GM19463 (cell line): ENCODE measurements at regions not wholly inside any gene's neighbourhood (a gene's known extent, or its start where the extent isn't known, plus 50 kb on each side); places are given as distances from the start of the nearest gene placed in this dataset.
"Not testable (repeated sequence)": the region's sequence is repeated elsewhere in the genome, so short reads cannot be mapped to it uniquely, and the experiment has no call there.

Experiments
- ATAC-seq: cut with Tn5 transposase; IDR thresholded peaks from one replicate; pipeline ENCODE4 v1.9.1; 2021; ENCODE audit warnings: mild to moderate bottlenecking, moderate library complexity; ENCODE audit not compliant: unreplicated experiment

- ATAC-seq, result no peak
Observed at GRCh38 chr6:164408868-164409267, 900.5 kb downstream of the C6orf118 start.

- ATAC-seq, result no peak
Observed at GRCh38 chr6:164404812-164405488, 904.5 kb downstream of the C6orf118 start.

- no peak for ATAC-seq
Observed at GRCh38 chr6:164401871-164402270, 907.5 kb downstream of the C6orf118 start.

GRCh38 chr6:164398647-164399046 lies 910.8 kb downstream of the C6orf118 start:
- no peak for ATAC-seq

- ATAC-seq, result peak; percentile 81
Observed at GRCh38 chr6:164396071-164397047, 913.0 kb downstream of the C6orf118 start.

GRCh38 chr6:164379795-164380194 lies 929.6 kb downstream of the C6orf118 start:
- no peak for ATAC-seq

GRCh38 chr6:164378330-164378729 lies 931.1 kb downstream of the C6orf118 start:
- no peak for ATAC-seq

- ATAC-seq, result no peak
Observed at GRCh38 chr6:164377348-164377918, 932.0 kb downstream of the C6orf118 start.

- no peak for ATAC-seq
Observed at GRCh38 chr6:164370773-164371172, 938.6 kb downstream of the C6orf118 start.

GRCh38 chr6:164359441-164359840 lies 944.9 kb downstream of the QKI start:
- no peak for ATAC-seq

GRCh38 chr6:164359036-164359435 lies 944.5 kb downstream of the QKI start:
- no peak for ATAC-seq

GRCh38 chr6:164356814-164357213 lies 942.3 kb downstream of the QKI start:
- no peak for ATAC-seq

- no peak for ATAC-seq
Observed at GRCh38 chr6:164347455-164347854, 932.9 kb downstream of the QKI start.

- no peak for ATAC-seq
Observed at GRCh38 chr6:164346631-164347030, 932.1 kb downstream of the QKI start.

- no peak for ATAC-seq
Observed at GRCh38 chr6:164345806-164346496, 931.4 kb downstream of the QKI start.

GRCh38 chr6:164345327-164345726 lies 930.8 kb downstream of the QKI start:
- no peak for ATAC-seq

GRCh38 chr6:164344801-164345291 lies 930.3 kb downstream of the QKI start:
- ATAC-seq, result no peak

- not testable (repeated sequence) for ATAC-seq
Observed at GRCh38 chr6:164339442-164339841, 924.9 kb downstream of the QKI start.

GRCh38 chr6:164337925-164338397 lies 923.4 kb downstream of the QKI start:
- no peak for ATAC-seq

- ATAC-seq, result no peak
Observed at GRCh38 chr6:164337024-164337924, 922.8 kb downstream of the QKI start.
